ENCODE measurements at regions not wholly inside any gene's neighbourhood (a gene's known extent, or its start where the extent isn't known, plus 50 kb on each side); places are given as distances from the start of the nearest gene placed in this dataset.
"Not testable (repeated sequence)": the region's sequence is repeated elsewhere in the genome, so short reads cannot be mapped to it uniquely, and the experiment has no call there.

GRCh38 chr5:1633605-1634336, 110.0 kb upstream of the LPCAT1 start:
- DNase-seq = peak; percentile 73 to 90 (median 79)

- DNase-seq = not testable (repeated sequence)
These were observed 107.2 kb upstream of the LPCAT1 start for GRCh38 chr5:1631004-1631403.

GRCh38 chr5:1626397-1626796, 102.6 kb upstream of the LPCAT1 start:
- DNase-seq = not testable (repeated sequence)

- not testable (repeated sequence) for DNase-seq
These were observed 95.8 kb upstream of the LPCAT1 start for GRCh38 chr5:1619531-1619930.

GRCh38 chr5:1618296-1618865, 94.6 kb upstream of the LPCAT1 start:
- not testable (repeated sequence) for DNase-seq

GRCh38 chr5:1617236-1617755, 93.5 kb upstream of the LPCAT1 start:
- DNase-seq = not testable (repeated sequence)

- DNase-seq = not testable (repeated sequence)
These were observed 89.8 kb upstream of the LPCAT1 start for GRCh38 chr5:1613515-1613914.

GRCh38 chr5:1610526-1610925, 86.8 kb upstream of the LPCAT1 start:
- DNase-seq = not testable (repeated sequence)

GRCh38 chr5:1609111-1609510, 85.4 kb upstream of the LPCAT1 start:
- not testable (repeated sequence) for DNase-seq

- DNase-seq = peak; percentile 32 to 69 (median 48)
These were observed 84.6 kb upstream of the LPCAT1 start for GRCh38 chr5:1608336-1608735.

GRCh38 chr5:1606951-1607350, 83.2 kb upstream of the LPCAT1 start:
- not testable (repeated sequence) for DNase-seq

GRCh38 chr5:1603916-1604315, 80.2 kb upstream of the LPCAT1 start:
- DNase-seq = not testable (repeated sequence)

- not testable (repeated sequence) for DNase-seq
These were observed 77.8 kb upstream of the LPCAT1 start for GRCh38 chr5:1601565-1601964.

- peak; percentile 37 to 68 (median 58) for DNase-seq
These were observed 75.4 kb upstream of the LPCAT1 start for GRCh38 chr5:1598950-1599737.

- not testable (repeated sequence) for DNase-seq
These were observed 73.3 kb upstream of the LPCAT1 start for GRCh38 chr5:1597093-1597473.

- not testable (repeated sequence) for DNase-seq
These were observed 72.8 kb upstream of the LPCAT1 start for GRCh38 chr5:1596462-1597092.

- peak; percentile 41 to 66 (median 49) for DNase-seq
These were observed 70.8 kb upstream of the LPCAT1 start for GRCh38 chr5:1594357-1595106.

- no peak for DNase-seq
These were observed 70.2 kb upstream of the LPCAT1 start for GRCh38 chr5:1593903-1594356.

- not testable (repeated sequence) for DNase-seq
These were observed 64.4 kb upstream of the LPCAT1 start for GRCh38 chr5:1588071-1588694.

- peak in 2 of 4 experiments; percentile 16 to 30 for DNase-seq
These were observed 59.5 kb upstream of the LPCAT1 start for GRCh38 chr5:1583081-1583875.

Measured in suppressor macrophage (primary cell).